Liver (tissue), 8 donors: ENCODE measurements at regions not wholly inside any gene's neighbourhood (a gene's known extent, or its start where the extent isn't known, plus 50 kb on each side); places are given as distances from the start of the nearest gene placed in this dataset.

Experiments
- DNase-seq: peaks from one replicate; pipeline ENCODE4 v3.0.0-alpha.2; 2017; ENCODE audit warnings: low spot score
- H3K27ac ChIP-seq, 2 donors: one replicate each; pipeline ENCODE4 v1.7.0; 2013; ENCODE audit warnings: inconsistent platforms in 2 of 2, low read length in 2 of 2, control low read depth in 1 of 2, low read depth in 1 of 2, mild to moderate bottlenecking in 1 of 2
- H3K27me3 ChIP-seq, 4 donors: one replicate each; pipeline versions ENCODE4 v1.6.1 to v1.7.0; 2013; ENCODE audit warnings: low read length in 3 of 4, inconsistent platforms in 1 of 4, mild to moderate bottlenecking in 1 of 4, moderate library complexity in 1 of 4; ENCODE audit not compliant: control insufficient read depth in 4 of 4, insufficient read depth in 4 of 4
- H3K36me3 ChIP-seq, 4 donors: one replicate each; pipeline versions ENCODE4 v1.6.1 to v1.7.0; 2013; ENCODE audit warnings: low read length in 3 of 4, mild to moderate bottlenecking in 3 of 4, low read depth in 1 of 4, moderate library complexity in 1 of 4; ENCODE audit not compliant: control insufficient read depth in 4 of 4, insufficient read depth in 3 of 4
- H3K4me1 ChIP-seq, 4 donors: one replicate each; pipeline versions ENCODE4 v1.6.1 to v1.7.0; 2013; ENCODE audit warnings: low read length in 3 of 4, mild to moderate bottlenecking in 3 of 4, moderate library complexity in 1 of 4; ENCODE audit not compliant: control insufficient read depth in 4 of 4, insufficient read depth in 4 of 4
- H3K4me3 ChIP-seq, 3 donors: one replicate each; pipeline versions ENCODE4 v1.6.1 to v1.7.0; 2013; ENCODE audit warnings: low read length in 3 of 3, control low read depth in 1 of 3, low read depth in 1 of 3, mild to moderate bottlenecking in 1 of 3
- H3K9ac ChIP-seq, 2 donors: one replicate each; pipeline ENCODE4 v1.7.0; 2013; ENCODE audit warnings: low read length in 2 of 2, mild to moderate bottlenecking in 2 of 2, moderate library complexity in 2 of 2, control low read depth in 1 of 2, low read depth in 1 of 2
- H3K9me3 ChIP-seq, 4 donors: one replicate each; pipeline versions ENCODE4 v1.6.1 to v1.7.0; 2013; ENCODE audit warnings: low read length in 3 of 4; ENCODE audit not compliant: control insufficient read depth in 4 of 4
- CTCF ChIP-seq: fragments of 150-350 bp; IDR thresholded peaks from 2 replicates; pipeline ENCODE4 v1.5.1; 2017; ENCODE audit warnings: improper control_type of control experiment, low read depth, low read length; ENCODE audit not compliant: missing input control
- EGR1 ChIP-seq, 2 donors: IDR thresholded peaks; 2 replicates each; pipeline ENCODE4 v1.6.1; 2016 to 2018; ENCODE audit warnings: antibody characterized with exemption in 2 of 2, low read depth in 2 of 2
- FOXA1 ChIP-seq: IDR thresholded peaks from 2 replicates; pipeline ENCODE4 v1.6.1; 2016; ENCODE audit warnings: antibody characterized with exemption
- HNF4A ChIP-seq, 2 donors: conservative IDR thresholded peaks; 2 replicates each; pipeline ENCODE4 v1.6.1; 2016; ENCODE audit warnings: antibody characterized with exemption in 2 of 2, mild to moderate bottlenecking in 2 of 2
- MAX ChIP-seq: IDR thresholded peaks from 2 replicates; pipeline ENCODE4 v1.6.1; 2016; ENCODE audit warnings: antibody characterized with exemption
- REST ChIP-seq: IDR thresholded peaks from 2 replicates; pipeline ENCODE4 v1.6.1; 2016; ENCODE audit warnings: antibody characterized with exemption, mild to moderate bottlenecking
- RXRA ChIP-seq, 2 donors: IDR thresholded peaks; 2 replicates each; pipeline ENCODE4 v1.6.1; 2017 to 2018; ENCODE audit warnings: antibody characterized with exemption in 2 of 2, mild to moderate bottlenecking in 1 of 2
- YY1 ChIP-seq: IDR thresholded peaks from 2 replicates; pipeline ENCODE4 v1.6.1; 2016; ENCODE audit warnings: antibody characterized with exemption, mild to moderate bottlenecking
- ZBTB33 ChIP-seq: IDR thresholded peaks from 2 replicates; pipeline ENCODE4 v1.6.1; 2016; ENCODE audit warnings: antibody characterized with exemption
- WGBS: extraction: QIAGEN DNeasy Blood & Tissue Kit; methylation state at CpG from one replicate; pipeline ENCODE4 v1.1.7; 2013; 5-methylcytosine and 5-hydroxymethylcytosine counted together
- donor health status: healthy.
- donor health status: healthy.
- donor health status: healthy.
- donor health status: healthy.
- donor health status: healthy.

- TF ChIP-seq HNF4A (conservative IDR thresholded peaks at IDR 0.05) (no peak), MAX (no peak), CTCF (no peak), EGR1 (IDR thresholded peaks at IDR 0.05; ENCODE audit: low read depth in 2 of 2) (no peak)
These were observed 595.8 kb upstream of the EEF2KMT start (continued) for GRCh38 chr16:5693426-5693825.

GRCh38 chr16:5681966-5682365 is 584.4 kb upstream of the EEF2KMT start:
- no peak overlapping the region for H3K4me3 ChIP-seq
- H3K9me3 ChIP-seq: no peaks in the 10 kb centered on the region
- DNase-seq: no peak
- H3K4me1 ChIP-seq: no peaks in the 10 kb centered on the region
- WGBS: 90% methylated on average over 3 of the region's 3 CpGs
- no peak overlapping the region for H3K9ac ChIP-seq
- no peak overlapping the region for H3K27ac ChIP-seq
- H3K36me3 ChIP-seq: no peaks in the 10 kb centered on the region
- TF ChIP-seq RXRA (IDR thresholded peaks at IDR 0.05) (no peak), YY1 (no peak), FOXA1 (no peak)
- H3K27me3 ChIP-seq: peaks cover 0 to 3% (median 0%) of the 10 kb centered on the region in 4 donors

- H3K9me3 ChIP-seq: no peaks in the 10 kb centered on the region
- peaks cover 0 to 3% (median 0%) of the 10 kb centered on the region in 4 donors for H3K27me3 ChIP-seq
- no peak overlapping the region for H3K27ac ChIP-seq
- H3K36me3 ChIP-seq: no peaks in the 10 kb centered on the region
- H3K4me1 ChIP-seq: no peaks in the 10 kb centered on the region
- H3K9ac ChIP-seq: no peak overlapping the region
- H3K4me3 ChIP-seq: no peak overlapping the region
- WGBS: 19% methylated on average over 7 of the region's 7 CpGs
- TF ChIP-seq REST (peak; percentile 90), ZBTB33 (no peak)
- DNase-seq: no peak
These were observed 580.8 kb upstream of the EEF2KMT start for GRCh38 chr16:5678371-5678770.
